Germinal center (tissue), 1 donor: ENCODE measurements at regions not wholly inside any gene's neighbourhood (a gene's known extent, or its start where the extent isn't known, plus 50 kb on each side); places are given as distances from the start of the nearest gene placed in this dataset.

Source experiments
- DNase-seq: peaks from one replicate; pipeline ENCODE4 v3.0.0; 2012; ENCODE audit warnings: mixed read lengths, low spot score

- DNase-seq = no peak
Observed at GRCh38 chr9:14031810-14032209, 282.1 kb downstream of the NFIB start.

DNA sequence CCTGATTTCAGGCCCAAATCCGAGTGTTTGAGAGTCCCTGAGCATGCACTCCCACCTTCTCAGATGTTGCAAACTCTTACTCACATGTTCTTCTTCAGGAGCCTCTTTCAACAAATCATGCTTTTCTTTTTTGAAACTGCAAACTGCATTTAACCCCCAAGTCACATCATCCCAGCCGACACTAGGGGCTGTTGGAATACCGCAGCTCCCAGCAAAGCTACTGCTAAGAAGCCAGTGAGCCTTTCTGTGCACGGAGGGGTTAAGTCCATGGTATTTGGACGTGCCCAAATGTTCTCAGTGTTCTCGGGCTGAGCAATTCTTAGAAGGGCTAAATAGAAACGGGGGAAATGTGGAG is 282.9 kb downstream of the NFIB start:
- no peak for DNase-seq

DNA sequence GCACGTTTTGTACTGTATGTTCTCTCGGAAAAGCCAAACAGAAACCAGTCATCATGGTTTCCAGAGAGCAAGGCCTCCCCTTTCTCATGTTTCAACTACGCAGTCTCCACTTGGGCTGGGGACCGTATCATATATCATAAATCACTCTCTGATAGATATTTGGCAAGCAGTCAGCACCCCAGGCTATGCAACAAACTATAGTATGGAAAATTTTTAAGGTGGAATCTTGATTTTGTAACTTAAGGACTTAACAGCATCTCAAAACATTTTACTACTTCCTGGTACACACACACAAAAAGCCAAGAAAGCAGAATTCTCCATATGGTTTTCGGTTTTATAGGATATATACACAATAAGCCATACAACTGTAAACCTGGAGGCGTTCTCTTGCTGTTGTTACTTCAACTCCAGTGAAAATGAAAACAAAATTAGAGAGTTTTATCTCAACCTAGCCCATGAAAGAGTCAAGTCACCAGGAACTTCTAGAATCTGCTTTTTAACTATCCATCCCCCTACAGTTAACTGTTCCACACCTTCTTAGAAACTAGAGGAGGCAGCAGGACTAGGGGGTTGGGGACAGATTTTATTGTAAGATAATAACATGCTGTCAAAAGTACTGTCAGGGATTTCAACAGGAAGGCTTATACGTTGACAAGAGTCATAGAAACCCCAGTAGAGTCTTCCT is 283.4 kb downstream of the NFIB start:
- no peak for DNase-seq

DNA sequence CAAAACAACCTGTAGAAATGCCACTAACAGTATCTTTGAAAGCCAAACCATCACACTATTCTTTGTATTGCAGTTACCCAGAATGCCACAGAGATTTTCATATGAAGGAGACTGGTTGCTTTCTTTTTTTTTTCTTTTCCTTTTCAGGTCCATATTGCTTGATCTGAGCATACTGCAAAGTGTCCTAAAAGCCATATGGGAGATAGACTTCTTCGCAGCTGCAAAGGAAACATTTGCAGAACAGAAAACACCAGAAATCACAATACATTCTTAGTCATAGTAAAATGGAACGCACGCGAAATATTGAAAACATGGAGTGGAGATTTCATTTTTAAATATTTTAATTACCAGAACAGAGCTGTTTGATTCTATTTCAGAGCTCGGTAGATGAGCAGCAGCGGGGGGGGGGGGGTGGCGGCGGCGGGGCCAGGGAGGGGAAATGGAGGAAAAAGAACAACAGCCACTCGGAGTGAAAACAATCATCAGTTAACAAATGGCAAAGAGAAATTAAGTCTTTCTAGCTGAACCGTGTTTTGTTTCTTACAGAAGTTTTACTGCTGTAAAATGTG is 284.1 kb downstream of the NFIB start:
- no peak for DNase-seq

- no peak for DNase-seq
Observed at GRCh38 chr9:14027116-14027800, 286.7 kb downstream of the NFIB start.

DNA sequence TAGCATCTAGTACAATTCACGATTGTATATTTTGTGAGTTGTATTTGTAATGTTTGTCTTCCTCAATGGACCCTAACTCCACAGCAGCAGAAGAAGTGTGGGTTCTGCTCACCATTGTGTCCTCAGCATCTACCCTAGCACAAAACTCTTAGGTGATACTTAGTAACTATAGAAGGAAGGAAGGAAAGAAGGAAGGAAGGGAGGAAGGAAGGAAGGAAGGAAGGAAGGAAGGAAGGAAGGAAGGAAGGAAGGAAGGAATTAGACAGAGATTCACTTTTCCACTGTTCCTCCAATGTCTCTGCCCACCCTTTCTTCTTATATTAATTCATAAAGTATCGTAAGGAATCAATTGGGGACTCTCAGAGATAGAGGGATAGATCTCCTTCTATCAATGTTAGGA is 288.2 kb downstream of the NFIB start:
- DNase-seq = no peak

DNA sequence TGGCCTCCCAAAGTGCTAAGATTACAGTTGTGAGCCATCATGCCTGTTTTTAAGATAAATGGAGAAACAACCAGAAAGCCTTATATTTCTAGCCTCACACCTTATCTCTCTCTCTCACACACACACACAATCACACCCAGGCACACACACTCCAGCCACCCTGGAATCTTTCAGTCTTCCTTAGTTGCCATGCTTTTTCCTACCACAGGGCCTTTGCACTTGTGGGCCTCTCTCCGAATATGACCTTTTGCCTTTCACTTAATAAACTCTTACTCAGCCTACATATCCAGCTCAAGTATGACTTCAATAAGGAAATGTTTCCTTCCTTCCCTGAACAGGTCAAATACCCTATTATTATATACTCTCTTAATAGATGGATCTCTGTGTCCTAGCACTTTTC is 290.7 kb downstream of the NFIB start:
- no peak for DNase-seq

DNA sequence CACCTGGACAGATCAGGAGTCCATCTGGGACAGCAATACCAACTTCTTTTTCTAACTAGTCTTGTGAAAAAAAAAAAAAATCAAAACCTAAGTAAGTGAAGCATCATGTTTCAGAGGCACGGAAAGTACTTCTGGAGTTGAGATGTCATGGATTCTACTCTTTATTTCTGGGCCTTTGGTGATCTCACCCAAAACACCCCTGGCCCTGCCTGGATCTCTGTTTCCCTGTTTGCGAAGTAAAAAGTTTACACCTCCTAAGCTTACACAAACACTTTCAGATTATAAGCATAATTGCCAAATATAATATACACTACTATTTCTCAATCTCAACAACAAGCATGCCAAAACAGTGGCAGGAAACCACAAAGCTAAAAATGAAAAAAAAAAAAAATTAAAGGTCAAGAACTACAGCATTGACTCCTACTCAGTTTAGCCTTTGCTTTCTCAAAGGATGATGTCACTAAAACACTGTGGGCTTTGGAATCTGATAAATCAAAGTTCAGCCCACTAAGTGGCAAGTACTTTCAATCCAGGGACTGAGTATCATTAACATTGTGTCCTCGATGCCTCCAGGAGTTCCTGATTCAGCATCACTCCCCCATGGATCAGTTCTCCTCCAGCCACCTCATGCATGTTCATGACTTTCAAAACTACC is 291.9 kb downstream of the NFIB start:
- DNase-seq = no peak

DNA sequence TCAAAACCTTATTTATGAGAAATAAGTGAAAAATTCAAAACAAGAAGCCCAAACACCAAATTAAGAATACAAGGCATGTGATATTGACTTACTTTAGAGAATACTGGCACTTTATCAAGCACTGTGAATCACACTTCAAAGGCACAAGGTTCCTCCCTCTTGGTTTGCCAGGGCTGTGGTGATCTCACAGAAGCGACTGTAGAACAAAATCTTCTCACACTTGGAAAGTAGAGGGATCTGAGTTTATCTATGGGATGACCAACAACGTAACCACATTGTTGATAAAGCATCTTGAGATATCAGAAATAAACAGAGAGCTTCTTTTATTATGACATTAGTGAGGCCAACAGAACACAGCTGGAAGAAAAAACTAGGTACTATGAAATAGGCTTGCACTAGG is 295.9 kb downstream of the NFIB start:
- no peak for DNase-seq

DNA sequence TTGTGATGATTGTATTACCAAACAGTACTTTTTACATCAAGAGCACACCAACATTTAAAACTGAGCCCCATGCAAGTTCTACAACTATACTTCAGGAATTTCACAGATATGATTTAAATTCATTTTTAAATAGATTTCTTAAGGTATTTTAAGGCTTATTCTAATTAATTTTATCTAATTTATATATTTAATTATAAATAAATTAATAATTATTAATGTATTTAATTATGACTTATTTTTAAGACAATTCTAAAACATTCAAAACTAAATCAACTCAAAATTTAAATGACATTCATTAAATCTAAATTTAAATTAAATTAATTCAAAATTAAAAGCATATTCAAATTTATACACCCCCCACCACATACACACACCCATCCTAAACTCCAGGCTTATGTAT is 299.2 kb downstream of the NFIB start:
- DNase-seq = no peak

GRCh38 chr9:14014218-14014617 is 299.7 kb downstream of the NFIB start:
- no peak for DNase-seq

DNA sequence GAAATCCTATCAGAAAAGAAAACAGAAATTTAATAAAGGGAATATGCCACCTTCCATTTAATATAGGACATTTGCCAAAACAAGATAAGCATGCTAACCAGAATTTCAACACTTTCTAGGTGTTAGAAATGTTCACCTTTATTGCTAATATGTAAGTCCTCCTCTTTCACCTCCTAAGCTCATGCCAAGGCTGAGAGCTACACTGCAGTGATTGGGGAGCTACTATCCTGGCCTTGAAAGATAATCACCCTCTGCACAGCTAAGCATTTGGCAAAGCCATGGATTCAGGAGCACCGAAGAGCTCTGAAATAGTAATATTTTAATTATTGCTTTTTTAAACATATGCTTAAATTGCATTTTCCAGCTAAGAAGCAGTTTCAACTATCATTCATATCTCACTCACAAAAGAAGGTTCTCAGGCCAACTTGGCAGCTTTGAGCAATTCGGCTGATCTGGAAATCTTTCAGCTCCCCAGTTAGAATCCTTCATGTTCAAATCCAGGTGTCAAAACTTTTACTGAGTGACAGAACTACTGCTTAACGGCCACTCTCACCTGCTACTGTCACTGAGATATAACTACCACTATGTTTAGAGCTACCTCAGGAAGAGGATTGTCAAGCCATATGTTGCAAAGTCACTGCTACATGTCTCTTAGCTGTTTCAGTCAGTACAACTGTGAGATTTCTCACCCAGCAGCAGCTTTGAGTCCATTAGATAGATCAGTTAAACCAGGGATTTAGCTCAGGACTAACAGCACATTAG is 302.0 kb downstream of the NFIB start:
- DNase-seq = no peak

GRCh38 chr9:14007190-14007769 is 306.7 kb downstream of the NFIB start:
- DNase-seq = no peak

DNA sequence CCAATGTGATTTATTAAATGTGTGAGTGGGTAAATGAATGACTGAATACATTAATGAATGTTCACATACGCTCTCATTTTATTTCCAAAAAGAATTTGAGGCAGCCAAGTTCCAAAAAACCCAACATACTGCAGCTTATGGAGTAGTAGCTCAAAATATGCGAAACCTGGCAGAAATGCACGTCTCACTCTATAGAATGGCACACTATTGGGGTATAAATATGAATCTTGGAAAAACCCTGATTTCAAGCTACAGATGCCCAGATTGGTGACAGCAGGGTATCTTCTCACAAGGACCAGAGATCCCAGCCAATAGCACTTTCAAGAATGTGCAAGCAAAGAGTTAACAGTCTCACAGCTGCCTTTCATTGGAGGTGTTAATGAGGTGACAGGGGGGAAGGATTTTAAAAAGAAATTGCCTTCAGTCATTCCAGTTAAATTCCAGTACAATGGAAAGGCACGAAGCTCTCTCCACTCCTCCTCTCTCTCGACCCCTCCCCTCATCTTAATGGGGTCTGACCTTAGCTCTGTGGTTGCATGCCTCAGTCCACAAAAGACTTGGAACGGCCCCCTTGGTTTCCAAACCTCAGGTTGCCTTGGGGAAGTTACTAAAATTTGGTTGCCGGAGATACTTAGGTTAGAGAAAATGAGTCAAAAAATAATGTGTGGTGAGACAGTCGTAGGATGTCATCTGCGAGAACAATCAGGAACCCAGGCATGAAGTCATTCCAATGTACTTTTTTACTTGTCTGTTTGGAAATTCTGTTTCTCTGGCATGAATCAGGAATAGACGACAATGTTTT is 307.4 kb downstream of the NFIB start:
- no peak for DNase-seq

DNA sequence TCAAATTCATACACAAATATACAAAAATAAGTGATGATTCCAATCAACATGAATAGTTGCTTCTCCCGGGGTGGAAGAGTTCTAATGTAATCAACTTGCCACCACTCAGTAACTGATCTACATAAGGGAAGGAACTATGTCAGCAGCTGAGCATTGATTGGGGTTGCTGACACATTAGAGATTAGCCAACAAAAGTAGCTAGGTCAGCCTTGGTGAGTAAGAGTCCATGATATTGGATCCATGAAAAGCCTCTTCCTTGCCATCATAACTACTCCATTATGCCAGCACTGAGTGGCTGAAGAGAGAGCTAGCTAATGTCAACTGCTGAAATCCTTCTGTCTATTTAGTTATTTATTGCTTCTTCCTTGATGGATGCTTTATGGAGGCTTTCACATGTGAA is 309.8 kb downstream of the NFIB start:
- no peak for DNase-seq

GRCh38 chr9:13994240-13994639 is 319.7 kb downstream of the NFIB start:
- no peak for DNase-seq

DNA sequence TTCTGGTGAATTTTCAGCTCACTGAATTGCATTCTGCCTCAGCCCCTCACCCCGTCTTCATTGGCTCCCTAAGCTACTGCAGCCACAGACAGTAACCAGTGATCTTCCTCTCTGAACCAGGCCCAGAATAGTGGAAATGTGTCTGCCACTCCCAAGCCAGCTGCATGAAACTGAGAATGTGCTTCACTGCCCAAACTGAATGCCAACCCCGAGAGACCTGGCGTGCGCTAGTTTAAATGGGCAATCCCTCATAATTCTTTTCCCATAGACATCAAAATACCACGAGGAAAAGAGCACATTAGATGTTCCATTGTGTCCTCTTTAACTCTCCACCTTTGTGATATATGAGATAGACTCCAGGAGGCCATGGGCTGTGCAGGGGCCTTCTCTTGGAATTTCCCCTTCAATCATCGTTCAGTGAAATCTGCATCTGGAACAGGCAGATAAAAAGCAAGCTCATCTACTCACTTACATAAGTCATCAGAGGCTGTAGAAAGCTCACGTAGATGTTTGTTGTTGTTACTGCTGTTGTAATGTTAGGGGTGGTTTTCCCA is 320.2 kb downstream of the NFIB start:
- no peak for DNase-seq

GRCh38 chr9:13992138-13993088 is 321.5 kb downstream of the NFIB start:
- DNase-seq = no peak

DNA sequence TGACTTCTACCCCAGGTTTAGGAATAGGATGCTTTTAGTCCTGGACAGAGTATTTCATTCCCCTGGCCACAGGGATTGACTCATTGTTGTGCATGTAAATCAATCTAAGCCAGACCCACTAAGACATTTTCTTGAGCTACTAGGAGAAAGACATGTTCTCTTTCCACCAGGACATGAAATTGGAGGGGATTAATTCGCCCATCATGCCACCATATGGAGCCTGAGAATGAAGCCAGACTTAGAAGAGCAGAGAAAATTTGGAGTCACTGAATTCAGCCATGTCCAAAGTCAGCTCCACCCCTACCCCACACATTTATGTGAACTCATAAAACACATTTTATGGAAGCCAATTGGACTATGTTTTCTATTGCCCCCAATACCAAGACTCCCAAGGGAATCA is 322.5 kb downstream of the NFIB start:
- no peak for DNase-seq

GRCh38 chr9:13990994-13991393 is 322.9 kb downstream of the NFIB start:
- DNase-seq = no peak
